Heart left ventricle (tissue), 16 donors: ENCODE measurements at regions not wholly inside any gene's neighbourhood (a gene's known extent, or its start where the extent isn't known, plus 50 kb on each side); places are given as distances from the start of the nearest gene placed in this dataset.

Experiments
- ATAC-seq, 4 donors: fragments of 200-7000 bp; cut with Tn5 transposase; one replicate each; pipeline ENCODE4 v1.9.1; 2020 to 2022; ENCODE audit warnings: moderate library complexity in 4 of 4, mild to moderate bottlenecking in 3 of 4, moderate number of reproducible peaks in 1 of 4
- DNase-seq, 5 donors: peaks; one replicate each; pipeline ENCODE4 v3.0.0-alpha.2; 2020
- H3K27ac ChIP-seq, 12 donors: fragments of 200-600 bp; sonication (generic) in 4 of 12; one replicate each; pipeline versions ENCODE4 v1.5.0 to v1.8.0; 2016 to 2022; ENCODE audit warnings: mild to moderate bottlenecking in 2 of 12
- H3K27me3 ChIP-seq, 9 donors: fragments of 200-600 bp; sonication (generic) in 2 of 9; one replicate each; pipeline versions ENCODE4 v1.5.1 to v1.8.0; 2016 to 2022; ENCODE audit warnings: mild to moderate bottlenecking in 3 of 9
- H3K36me3 ChIP-seq, 9 donors: fragments of 200-600 bp; sonication (generic) in 2 of 9; one replicate each; pipeline versions ENCODE4 v1.5.0 to v1.8.0; 2018 to 2022; ENCODE audit warnings: mild to moderate bottlenecking in 2 of 9
- H3K4me1 ChIP-seq, 12 donors: fragments of 200-600 bp; sonication (generic) in 4 of 12; one replicate each; pipeline versions ENCODE4 v1.5.0 to v1.8.0; 2016 to 2022; ENCODE audit warnings: mild to moderate bottlenecking in 3 of 12
- H3K4me3 ChIP-seq, 12 donors: fragments of 200-600 bp; sonication (generic) in 4 of 12; one replicate each; pipeline versions ENCODE4 v1.5.0 to v1.8.0; 2017 to 2022; ENCODE audit warnings: mild to moderate bottlenecking in 9 of 12, moderate library complexity in 4 of 12
- H3K9me3 ChIP-seq, 12 donors: fragments of 200-600 bp; sonication (generic) in 4 of 12; one replicate each; pipeline versions ENCODE4 v1.5.0 to v1.8.0; 2016 to 2022; ENCODE audit warnings: mild to moderate bottlenecking in 1 of 12
- POLR2A ChIP-seq, 2 donors: fragments of 450-650 bp; IDR thresholded peaks; one replicate each; pipeline ENCODE4 v1.6.1; 2017; ENCODE audit warnings: antibody characterized with exemption in 2 of 2, mild to moderate bottlenecking in 2 of 2, moderate library complexity in 2 of 2
- WGBS, 4 donors: extraction: QIAGEN DNeasy Blood & Tissue Kit in 2 of 4; methylation state at CpG; one replicate each; pipeline versions ENCODE4 v1.1.5 to v1.1.7; 2013 to 2018; 5-methylcytosine and 5-hydroxymethylcytosine counted together
- intact Hi-C, 10 donors: fragments of 100-400 bp; cut with DNase I; formaldehyde crosslinking; loops; one replicate each; pipeline versions ENCODE4 v1.11.1 to v1.14.2; 2022
- TF ChIP-seq, protein P1 (sequence below), 12 donors: fragments of 200-600 bp; sonication (generic) in 4 of 12; IDR thresholded peaks; one replicate each; pipeline versions ENCODE4 v1.5.0 to v1.8.0; 2018 to 2022; ENCODE audit warnings: antibody characterized with exemption in 12 of 12, mild to moderate bottlenecking in 5 of 12
- donor health status: ischemic (EF 13 %, LVEDD 7.1; RV severe dilation, severe dysfunction).
- donor health status: healthy with polysubstance abuse.
- donor health status: DM: no; HTN: yes; CAD: no.
- donor health status: DM: no; HTN: no; CAD: no.
- donor health status: ischemic (EF 25% LVEDD 6.9; RV normal size, moderate dysfunction).
- donor health status: ischemic (EF 25% LVEDD 5.7; RV mildly dilated, moderate dysfunction).
- donor health status: healthy.
- donor health status: DM: yes; HTN: yes; CAD: no.
- donor health status: ischemic (EF 35%, LVEDD 5.7; RV mildly dilated, moderate dysfunction).
- donor health status: nonischemic (EF 11% LVEDD 7.7; RV severe dilation, severe dysfunction).
- donor health status: DM: yes; HTN: yes; CAD: no.
- donor health status: PGD.
- donor health status: ischemic (EF 29% LVEDD 5.4; RV normal size, mild dysfunction).
- donor health status: nonischemic (EF 23%, LVEDD 6.1; RV moderate dilation, normal function).

DNA sequence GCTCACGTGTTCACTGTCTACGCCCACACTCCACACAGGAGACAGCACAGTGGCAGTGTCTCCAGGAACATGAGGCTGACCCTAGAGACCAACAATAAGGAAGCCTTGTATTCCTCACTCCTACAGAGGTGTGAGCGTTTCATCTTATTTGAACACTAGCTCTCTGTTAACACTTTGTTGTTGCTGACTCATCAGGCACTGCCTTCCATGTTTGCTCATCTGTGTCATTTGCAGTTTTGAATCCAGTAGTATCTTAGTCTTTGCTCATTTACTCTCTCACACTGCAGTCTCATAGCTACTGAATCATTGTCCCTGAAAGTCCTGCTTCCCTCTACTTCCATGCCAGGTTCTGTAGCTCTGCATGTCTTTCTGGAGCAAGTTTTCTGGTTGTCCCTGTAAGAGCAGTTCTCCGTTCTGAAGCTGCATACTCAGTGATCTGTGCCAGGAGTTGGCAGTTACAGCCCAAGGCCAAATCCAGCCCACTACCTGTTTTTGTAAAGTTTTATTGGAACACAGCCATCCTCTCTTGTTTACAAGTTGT is 80.3 kb upstream of the DCLK2 start:
- Histone ChIP-seq H3K36me3 (no peaks in the 10 kb centered on the region), H3K4me3 (no peak overlapping the region), H3K4me1 (no peaks in the 10 kb centered on the region), H3K27me3 (no peaks in the 10 kb centered on the region), H3K9me3 (no peaks in the 10 kb centered on the region), H3K27ac (no peak overlapping the region)
- intact Hi-C loops: loop anchor here in 8 of 10 donors (2.0 to 10.0 kb wide), 6 partner anchors 219 to 877 kb away; no protein-coding TSS in a partner anchor
- peak in 1 of 4 donors; percentile 46 for ATAC-seq
- no peak for DNase-seq
- no peak for TF ChIP-seq POLR2A (IDR thresholded peaks at IDR 0.05)
- WGBS, 4 donors: 48 to 56% (median 51%) methylated on average over 4 of the region's 4 CpGs

DNA sequence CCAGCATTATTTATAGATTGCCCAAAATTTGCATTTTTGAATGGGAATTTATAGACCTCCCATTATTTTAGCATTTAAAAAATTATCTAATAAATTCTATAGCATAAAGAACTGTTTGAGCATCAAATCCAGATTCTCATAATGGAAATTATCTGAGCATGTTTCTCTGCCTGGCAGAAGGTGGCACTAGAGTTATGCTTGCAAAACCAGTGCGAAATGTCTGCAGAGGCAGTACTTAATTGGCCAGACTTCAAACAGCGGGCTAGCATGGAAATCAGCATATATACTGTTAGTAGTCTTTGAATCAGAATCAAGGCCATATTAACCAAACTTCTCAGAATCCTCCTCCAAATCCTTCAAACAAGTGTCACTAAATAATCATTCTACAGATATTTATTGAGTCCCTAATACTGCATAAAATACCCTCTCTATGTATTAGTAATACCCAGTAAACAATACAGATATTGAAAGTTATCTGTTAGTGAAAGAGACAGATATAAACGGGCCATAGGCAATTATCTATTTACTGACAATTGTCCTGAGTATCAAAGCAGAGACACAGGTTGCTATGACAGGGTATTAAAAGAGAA is 78.7 kb upstream of the DCLK2 start:
- Histone ChIP-seq H3K4me3 (no peak overlapping the region), H3K27me3 (no peaks in the 10 kb centered on the region), H3K36me3 (no peaks in the 10 kb centered on the region), H3K27ac (no peak overlapping the region), H3K4me1 (peaks cover 0 to 10% (median 8%) of the 10 kb centered on the region in 12 donors), H3K9me3 (no peaks in the 10 kb centered on the region)
- DNase-seq (peak in 3 of 5 donors; percentile 32 to 37 (median 37)), ATAC-seq (peak in 3 of 4 donors; percentile 78 to 80 (median 78))
- WGBS, 4 donors: 7 to 25% (median 19%) methylated on average over 3 of the region's 3 CpGs
- no peak for TF ChIP-seq POLR2A (IDR thresholded peaks at IDR 0.05)
- TF ChIP-seq, protein P1, sequence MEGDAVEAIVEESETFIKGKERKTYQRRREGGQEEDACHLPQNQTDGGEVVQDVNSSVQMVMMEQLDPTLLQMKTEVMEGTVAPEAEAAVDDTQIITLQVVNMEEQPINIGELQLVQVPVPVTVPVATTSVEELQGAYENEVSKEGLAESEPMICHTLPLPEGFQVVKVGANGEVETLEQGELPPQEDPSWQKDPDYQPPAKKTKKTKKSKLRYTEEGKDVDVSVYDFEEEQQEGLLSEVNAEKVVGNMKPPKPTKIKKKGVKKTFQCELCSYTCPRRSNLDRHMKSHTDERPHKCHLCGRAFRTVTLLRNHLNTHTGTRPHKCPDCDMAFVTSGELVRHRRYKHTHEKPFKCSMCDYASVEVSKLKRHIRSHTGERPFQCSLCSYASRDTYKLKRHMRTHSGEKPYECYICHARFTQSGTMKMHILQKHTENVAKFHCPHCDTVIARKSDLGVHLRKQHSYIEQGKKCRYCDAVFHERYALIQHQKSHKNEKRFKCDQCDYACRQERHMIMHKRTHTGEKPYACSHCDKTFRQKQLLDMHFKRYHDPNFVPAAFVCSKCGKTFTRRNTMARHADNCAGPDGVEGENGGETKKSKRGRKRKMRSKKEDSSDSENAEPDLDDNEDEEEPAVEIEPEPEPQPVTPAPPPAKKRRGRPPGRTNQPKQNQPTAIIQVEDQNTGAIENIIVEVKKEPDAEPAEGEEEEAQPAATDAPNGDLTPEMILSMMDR (IDR thresholded peaks at IDR 0.05): peak; percentile 59 to 83 (median 73)
- intact Hi-C loops: loop anchor here in 9 of 10 donors (2.0 to 10.0 kb wide), 8 partner anchors 75 to 875 kb away; partner anchors contain the start of gene DCLK2 (in 1 of the 9)

DNA sequence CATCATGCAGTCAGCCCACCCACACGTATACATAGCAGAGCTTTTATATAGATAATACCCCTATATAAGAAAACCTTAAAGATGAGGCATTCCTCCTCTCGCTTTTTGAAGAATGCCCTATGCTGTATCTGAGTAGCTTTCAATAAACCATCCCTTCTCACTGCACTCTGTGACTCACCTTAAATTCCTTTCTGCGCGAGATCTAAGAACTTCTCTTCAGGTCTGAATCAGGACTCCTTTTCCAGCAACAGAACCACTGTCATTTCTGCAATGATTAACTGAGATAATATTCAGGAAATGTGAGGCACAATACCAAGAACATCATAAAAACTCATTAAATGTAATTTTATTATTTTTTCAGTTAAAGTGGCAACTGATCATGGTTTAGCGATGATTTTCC is 76.4 kb upstream of the DCLK2 start:
- ATAC-seq: no peak
- no peak overlapping the region for H3K4me3 ChIP-seq
- DNase-seq: no peak
- 87 to 97% (median 93%) methylated on average over 5 of the region's 5 CpGs for WGBS, 4 donors
- no peaks in the 10 kb centered on the region for H3K36me3 ChIP-seq
- H3K27ac ChIP-seq: no peak overlapping the region
- H3K4me1 ChIP-seq: peaks cover 0 to 32% (median 26%) of the 10 kb centered on the region in 12 donors
- no peaks in the 10 kb centered on the region for H3K27me3 ChIP-seq
- no peaks in the 10 kb centered on the region for H3K9me3 ChIP-seq
- no peak for TF ChIP-seq POLR2A (IDR thresholded peaks at IDR 0.05)
- TF ChIP-seq, protein P1 (IDR thresholded peaks at IDR 0.05): no peak
- intact Hi-C loops: loop anchor here in 7 of 10 donors (2.0 to 10.0 kb wide), 7 partner anchors 73 to 873 kb away; partner anchors contain the start of gene DCLK2 (in 1 of the 7)

- TF ChIP-seq, protein P1 (IDR thresholded peaks at IDR 0.05): no peak
- TF ChIP-seq POLR2A (IDR thresholded peaks at IDR 0.05): no peak
- H3K27ac ChIP-seq: no peak overlapping the region
- H3K36me3 ChIP-seq: no peaks in the 10 kb centered on the region
- DNase-seq: no peak
- peaks cover 0 to 36% (median 26%) of the 10 kb centered on the region in 12 donors for H3K4me1 ChIP-seq
- H3K4me3 ChIP-seq: no peak overlapping the region
- no peaks in the 10 kb centered on the region for H3K9me3 ChIP-seq
- H3K27me3 ChIP-seq: no peaks in the 10 kb centered on the region
- intact Hi-C loops: loop anchor here in 7 of 10 donors (2.0 to 10.0 kb wide), 7 partner anchors 72 to 872 kb away; partner anchors contain the start of gene DCLK2 (in 1 of the 7)
- ATAC-seq: no peak
These were observed 75.7 kb upstream of the DCLK2 start for GRCh38 chr4:150002561-150002960.
